D341Med (cell line): ENCODE measurements at regions not wholly inside any gene's neighbourhood (a gene's known extent, or its start where the extent isn't known, plus 50 kb on each side); places are given as distances from the start of the nearest gene placed in this dataset.

Experiments
- DNase-seq: peaks from one replicate; pipeline ENCODE4 v3.0.0; 2012; ENCODE audit warnings: low spot score

- no peak for DNase-seq
Observed at GRCh38 chr15:69577397-69577796, 124.8 kb downstream of the RPLP1 start.

- DNase-seq = no peak
Observed at GRCh38 chr15:69578252-69578651, 125.6 kb downstream of the RPLP1 start.

- DNase-seq = no peak
Observed at GRCh38 chr15:69578787-69579583, 126.4 kb downstream of the RPLP1 start.

GRCh38 chr15:69579950-69580618, 127.5 kb downstream of the RPLP1 start:
- DNase-seq = no peak

GRCh38 chr15:69583626-69584025, 131.0 kb downstream of the RPLP1 start:
- DNase-seq = no peak

GRCh38 chr15:69585937-69586336, 133.3 kb downstream of the RPLP1 start:
- DNase-seq = no peak

- DNase-seq = no peak
Observed at GRCh38 chr15:69586721-69587120, 134.1 kb downstream of the RPLP1 start.

GRCh38 chr15:69587723-69588426, 135.3 kb downstream of the RPLP1 start:
- DNase-seq = no peak

GRCh38 chr15:69590201-69590710, 137.6 kb downstream of the RPLP1 start:
- no peak for DNase-seq

GRCh38 chr15:69590932-69591524, 138.4 kb downstream of the RPLP1 start:
- DNase-seq = no peak

GRCh38 chr15:69591905-69592508, 139.4 kb downstream of the RPLP1 start:
- DNase-seq = no peak

GRCh38 chr15:69592954-69593353, 140.3 kb downstream of the RPLP1 start:
- no peak for DNase-seq

- DNase-seq = no peak
Observed at GRCh38 chr15:69593488-69593887, 140.9 kb downstream of the RPLP1 start.

- no peak for DNase-seq
Observed at GRCh38 chr15:69593981-69594966, 141.7 kb downstream of the RPLP1 start.

- no peak for DNase-seq
Observed at GRCh38 chr15:69595009-69595791, 142.6 kb downstream of the RPLP1 start.

- no peak for DNase-seq
Observed at GRCh38 chr15:69597061-69597592, 144.5 kb downstream of the RPLP1 start.

- DNase-seq = no peak
Observed at GRCh38 chr15:69599271-69599670, 146.7 kb downstream of the RPLP1 start.

GRCh38 chr15:69600556-69601085, 148.0 kb downstream of the RPLP1 start:
- no peak for DNase-seq
